Natural killer cell treated with Interleukin-12 subunit alpha and Interleukin-12 subunit beta and Interleukin-15 and Interleukin-18, amount 100 ng/mL, for 72 hours (primary cell): ENCODE measurements at regions not wholly inside any gene's neighbourhood (a gene's known extent, or its start where the extent isn't known, plus 50 kb on each side); places are given as distances from the start of the nearest gene placed in this dataset.
"Not testable (repeated sequence)": the region's sequence is repeated elsewhere in the genome, so short reads cannot be mapped to it uniquely, and the experiment has no call there.

Experiments used
- ATAC-seq, 2 donors: fragments of 150-1000 bp; cut with Tn5 transposase in 1 of 2; sonication (Bioruptor Pico), chemical (Tn5 transposase) in 1 of 2; 2 replicates each; pipeline ENCODE4 v1.10.0; 2021
- DNase-seq: peaks from one replicate; pipeline ENCODE4 v3.0.0; 2022; ENCODE audit warnings: low spot score
- H3K27ac Mint-ChIP-seq, 2 donors: 1 replicate in 1 of 2; 2 replicates in 1 of 2; pipeline ENCODE4 v1.8.0; 2022; ENCODE audit warnings: mixed read lengths in 2 of 2, mild to moderate bottlenecking in 1 of 2, moderate library complexity in 1 of 2
- H3K27me3 Mint-ChIP-seq, 2 donors: 1 replicate in 1 of 2; 2 replicates in 1 of 2; pipeline ENCODE4 v1.8.0; 2022; ENCODE audit warnings: mixed read lengths in 2 of 2
- H3K36me3 Mint-ChIP-seq: one replicate; pipeline ENCODE4 v1.8.0; 2022; ENCODE audit warnings: mixed read lengths
- H3K4me1 Mint-ChIP-seq, 2 donors: 1 replicate in 1 of 2; 2 replicates in 1 of 2; pipeline ENCODE4 v1.8.0; 2022; ENCODE audit warnings: low read depth in 2 of 2, mixed read lengths in 2 of 2, mild to moderate bottlenecking in 1 of 2
- H3K4me3 Mint-ChIP-seq: one replicate; pipeline ENCODE4 v1.8.0; 2022; ENCODE audit warnings: mixed read lengths
- H3K9me3 Mint-ChIP-seq: 2 replicates; pipeline ENCODE4 v1.8.0; 2022; ENCODE audit warnings: mixed read lengths

DNA sequence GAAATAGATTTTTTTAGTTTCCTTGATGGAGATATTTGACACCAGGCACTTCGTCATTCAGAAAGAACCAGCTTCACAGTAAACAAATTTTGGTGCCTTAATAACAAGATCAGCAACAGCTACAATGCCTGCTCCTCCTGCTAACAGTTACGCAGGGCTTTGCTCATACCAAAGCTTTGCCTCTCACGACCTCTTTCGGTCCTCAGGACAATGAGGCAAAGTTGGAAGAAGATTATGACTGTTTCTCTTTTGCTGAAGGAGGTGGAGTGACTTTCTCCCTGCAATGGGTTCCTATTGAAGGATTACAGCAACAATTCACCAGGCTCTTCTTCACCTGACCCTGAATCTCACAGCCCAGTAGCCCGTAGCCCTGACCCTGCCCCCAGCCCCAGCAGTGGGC, 440.1 kb downstream of the PREX1 start:
- ATAC-seq: no peak

GRCh38 chr20:48385527-48385926, 442.3 kb downstream of the PREX1 start:
- Mint-ChIP-seq H3K27me3 (peaks cover 16 to 52% of the 10 kb centered on the region in 2 donors), H3K4me1 (peaks cover 0 to 6% of the 10 kb centered on the region in 2 donors), H3K27ac (no peak overlapping the region), H3K36me3 (no peaks in the 10 kb centered on the region), H3K9me3 (no peaks in the 10 kb centered on the region), H3K4me3 (no peak overlapping the region)
- ATAC-seq (no peak), DNase-seq (no peak)

More for the DNA sequence above, 440.1 kb downstream of the PREX1 start:
- Mint-ChIP-seq H3K4me1 (peaks cover 0 to 6% of the 10 kb centered on the region in 2 donors), H3K27ac (no peak overlapping the region), H3K4me3 (no peak overlapping the region), H3K9me3 (peaks cover 6% of the 10 kb centered on the region), H3K27me3 (peaks cover 14 to 48% of the 10 kb centered on the region in 2 donors), H3K36me3 (peaks cover 8% of the 10 kb centered on the region)
- no peak for DNase-seq

- ATAC-seq (no peak), DNase-seq (no peak)
- Mint-ChIP-seq H3K27ac (no peak overlapping the region), H3K4me1 (peaks cover 0 to 6% of the 10 kb centered on the region in 2 donors), H3K27me3 (peaks cover 16 to 47% of the 10 kb centered on the region in 2 donors), H3K9me3 (no peaks in the 10 kb centered on the region), H3K4me3 (no peak overlapping the region), H3K36me3 (no peaks in the 10 kb centered on the region)
Measured at GRCh38 chr20:48385114-48385513, 442.7 kb downstream of the PREX1 start.

DNA sequence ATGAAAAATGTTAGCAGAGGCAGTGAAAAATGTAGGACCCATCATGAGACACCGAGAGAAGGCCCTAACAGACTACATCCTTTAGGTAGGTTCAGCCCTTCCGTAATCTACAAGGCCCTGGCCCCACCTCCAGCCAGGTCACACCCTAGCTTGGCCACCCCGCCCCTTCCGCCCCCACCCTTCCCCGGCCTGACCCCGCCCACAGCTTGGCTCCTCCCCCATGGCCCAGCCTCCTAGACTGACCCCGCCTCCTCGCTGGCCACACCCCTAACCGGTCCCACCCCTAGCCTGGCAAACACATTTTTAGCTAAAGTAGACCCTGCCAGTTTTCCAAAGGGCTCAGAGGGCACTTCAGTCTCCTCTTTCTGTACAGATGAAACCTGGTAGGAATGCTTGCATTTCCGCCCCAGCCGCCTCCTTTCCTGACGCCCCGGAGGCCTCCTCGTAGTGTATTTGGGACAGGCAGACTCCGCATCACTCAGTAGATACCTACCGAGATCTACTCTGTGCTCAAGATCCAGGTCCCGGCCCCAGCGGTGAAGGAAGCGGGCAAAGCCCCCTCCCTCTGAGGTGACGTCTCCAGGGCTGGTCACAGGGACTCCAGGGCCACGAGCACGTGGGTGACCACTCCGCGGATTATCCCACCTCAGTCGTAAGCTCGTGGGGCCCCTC, 443.5 kb downstream of the PREX1 start:
- peak; percentile 26 to 37 for ATAC-seq
- DNase-seq: no peak
- H3K27ac Mint-ChIP-seq: no peak overlapping the region
- peaks cover 0 to 6% of the 10 kb centered on the region in 2 donors for H3K4me1 Mint-ChIP-seq
- peaks cover 16 to 39% of the 10 kb centered on the region in 2 donors for H3K27me3 Mint-ChIP-seq
- no peaks in the 10 kb centered on the region for H3K9me3 Mint-ChIP-seq
- no peak overlapping the region for H3K4me3 Mint-ChIP-seq
- H3K36me3 Mint-ChIP-seq: no peaks in the 10 kb centered on the region

- peaks cover 17 to 29% of the 10 kb centered on the region in 2 donors for H3K27me3 Mint-ChIP-seq
- H3K27ac Mint-ChIP-seq: no peak overlapping the region
- ATAC-seq (no peak), DNase-seq (no peak)
- peaks cover 0 to 6% of the 10 kb centered on the region in 2 donors for H3K4me1 Mint-ChIP-seq
- H3K36me3 Mint-ChIP-seq: no peaks in the 10 kb centered on the region
- no peaks in the 10 kb centered on the region for H3K9me3 Mint-ChIP-seq
- H3K4me3 Mint-ChIP-seq: no peak overlapping the region
Measured at GRCh38 chr20:48383252-48383651, 444.5 kb downstream of the PREX1 start.

- Mint-ChIP-seq H3K9me3 (no peaks in the 10 kb centered on the region), H3K27me3 (peaks cover 21 to 26% of the 10 kb centered on the region in 2 donors), H3K36me3 (no peaks in the 10 kb centered on the region), H3K27ac (no peak overlapping the region), H3K4me1 (peaks cover 0 to 6% of the 10 kb centered on the region in 2 donors), H3K4me3 (no peak overlapping the region)
- ATAC-seq (no peak), DNase-seq (no peak)
Measured at GRCh38 chr20:48382304-48382703, 445.5 kb downstream of the PREX1 start.

DNA sequence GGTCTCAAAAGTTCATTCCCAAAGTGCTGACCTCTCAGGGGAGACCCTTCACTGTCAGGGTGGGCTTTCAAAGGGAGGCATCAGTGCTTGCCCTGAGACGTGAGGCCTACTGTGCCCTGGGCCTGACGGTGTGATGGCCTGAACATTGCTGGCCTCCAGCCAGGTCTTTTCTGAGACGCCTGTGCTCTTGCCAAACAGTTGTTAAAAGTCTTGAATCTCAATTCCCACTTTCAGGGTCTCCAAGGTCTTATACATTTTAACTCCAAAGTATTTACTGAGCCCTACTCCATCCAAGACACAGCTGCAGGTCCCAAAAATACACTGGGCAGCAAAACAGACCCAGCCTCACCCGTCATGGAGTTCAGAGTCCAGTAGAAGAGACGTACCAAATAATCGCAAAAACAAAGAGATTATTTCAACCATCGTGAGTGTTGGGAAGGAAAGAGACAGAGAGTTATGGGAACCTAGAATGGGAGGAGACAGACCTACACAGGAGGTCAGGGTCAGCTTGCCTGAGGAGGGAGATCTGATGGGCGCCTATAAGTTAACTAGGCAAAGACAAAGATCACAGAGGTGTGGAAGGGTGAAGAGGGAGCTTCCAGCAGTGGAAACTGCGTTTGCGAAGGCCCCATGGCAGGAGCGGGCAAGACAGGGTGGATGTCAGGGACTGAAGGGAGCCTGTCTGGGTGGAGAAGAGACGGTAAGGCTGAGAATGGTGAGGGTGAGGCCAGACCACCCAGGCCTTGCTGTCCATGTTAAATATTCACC, 446.3 kb downstream of the PREX1 start:
- ATAC-seq (peak in 1 of 2 donors; percentile 40), DNase-seq (no peak)
- Mint-ChIP-seq H3K4me3 (no peak overlapping the region), H3K9me3 (no peaks in the 10 kb centered on the region), H3K4me1 (peaks cover 0 to 6% of the 10 kb centered on the region in 2 donors), H3K27ac (no peak overlapping the region), H3K36me3 (no peaks in the 10 kb centered on the region), H3K27me3 (peaks cover 21 to 25% of the 10 kb centered on the region in 2 donors)

GRCh38 chr20:48380661-48381060, 447.1 kb downstream of the PREX1 start:
- DNase-seq: no peak
- Mint-ChIP-seq H3K9me3 (no peaks in the 10 kb centered on the region), H3K27me3 (peaks cover 23 to 25% of the 10 kb centered on the region in 2 donors), H3K36me3 (no peaks in the 10 kb centered on the region), H3K4me3 (no peak overlapping the region), H3K4me1 (peaks cover 0 to 2% of the 10 kb centered on the region in 2 donors), H3K27ac (no peak overlapping the region)
- ATAC-seq: no peak

DNA sequence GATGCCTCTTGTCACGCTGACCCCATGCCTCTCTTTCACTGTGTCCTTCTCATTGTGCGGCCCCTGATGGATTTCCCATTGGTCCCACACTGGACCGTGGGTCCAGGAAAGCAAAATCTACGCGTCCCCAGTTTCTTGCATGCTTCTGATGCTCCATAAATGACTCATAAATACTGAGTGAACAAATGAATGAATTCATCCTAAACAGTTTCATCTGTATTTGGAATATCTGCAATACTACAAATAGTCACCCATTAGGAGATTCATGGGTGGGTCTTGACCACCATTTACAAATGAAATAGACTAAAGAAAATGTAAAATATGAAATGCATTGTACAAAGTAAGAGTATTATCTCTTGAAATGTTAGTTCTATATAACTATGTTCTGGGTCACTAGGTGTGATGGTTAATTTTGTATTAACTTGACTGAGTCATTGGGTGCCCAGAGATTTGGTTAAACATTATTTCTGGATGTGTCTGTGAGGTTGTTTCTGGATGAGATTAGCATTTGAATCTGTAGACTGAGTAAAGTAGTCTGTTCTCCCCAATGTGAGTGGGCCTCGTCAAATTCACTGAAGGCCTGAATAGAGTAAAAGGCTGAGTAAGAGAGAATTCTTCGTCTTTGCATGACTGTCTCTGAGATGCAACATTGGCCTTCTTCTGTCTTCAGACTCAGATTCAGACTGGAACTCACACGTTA, 448.7 kb downstream of the PREX1 start:
- no peaks in the 10 kb centered on the region for H3K9me3 Mint-ChIP-seq
- no peak for DNase-seq
- H3K27me3 Mint-ChIP-seq: peaks cover 25 to 33% of the 10 kb centered on the region in 2 donors
- H3K36me3 Mint-ChIP-seq: no peaks in the 10 kb centered on the region
- H3K4me3 Mint-ChIP-seq: no peak overlapping the region
- ATAC-seq: no peak
- H3K27ac Mint-ChIP-seq: no peak overlapping the region
- no peaks in the 10 kb centered on the region for H3K4me1 Mint-ChIP-seq

- H3K36me3 Mint-ChIP-seq: no peaks in the 10 kb centered on the region
- H3K9me3 Mint-ChIP-seq: no peaks in the 10 kb centered on the region
- no peak overlapping the region for H3K4me3 Mint-ChIP-seq
- H3K27ac Mint-ChIP-seq: no peak overlapping the region
- H3K27me3 Mint-ChIP-seq: peaks cover 25 to 37% of the 10 kb centered on the region in 2 donors
- DNase-seq: no peak
- no peak for ATAC-seq
- no peaks in the 10 kb centered on the region for H3K4me1 Mint-ChIP-seq
Measured at GRCh38 chr20:48377940-48378339, 449.9 kb downstream of the PREX1 start.

DNA sequence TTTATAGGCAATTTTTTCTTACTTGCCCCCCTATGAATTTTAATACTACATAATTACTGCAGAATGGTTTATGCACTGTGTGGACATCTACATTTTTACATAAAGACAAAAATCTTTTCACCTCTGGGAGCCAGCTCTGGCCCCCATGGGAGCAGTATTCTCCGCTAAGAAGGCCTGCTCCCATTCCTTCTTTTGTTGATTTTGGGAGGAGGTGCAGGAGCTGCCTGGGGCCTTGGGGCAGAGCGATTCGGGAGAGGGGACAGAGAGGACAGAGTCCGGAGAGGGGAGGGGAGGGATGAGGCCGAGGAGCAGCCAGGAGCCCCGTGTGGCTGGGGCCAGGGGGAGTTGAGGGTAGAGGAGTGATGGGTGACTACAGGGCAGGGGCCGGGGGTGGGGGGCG, 452.0 kb downstream of the PREX1 start:
- ATAC-seq: no peak
- DNase-seq: no peak
- Mint-ChIP-seq H3K27ac (no peak overlapping the region), H3K4me1 (no peaks in the 10 kb centered on the region), H3K36me3 (no peaks in the 10 kb centered on the region), H3K27me3 (peaks cover 14 to 28% of the 10 kb centered on the region in 2 donors), H3K9me3 (no peaks in the 10 kb centered on the region), H3K4me3 (no peak overlapping the region)

- Mint-ChIP-seq H3K36me3 (no peaks in the 10 kb centered on the region), H3K9me3 (no peaks in the 10 kb centered on the region), H3K4me3 (no peak overlapping the region), H3K27me3 (peaks cover 21 to 28% of the 10 kb centered on the region in 2 donors), H3K27ac (no peak overlapping the region), H3K4me1 (no peaks in the 10 kb centered on the region)
- DNase-seq (no peak), ATAC-seq (no peak)
Measured at GRCh38 chr20:48374991-48375595, 452.7 kb downstream of the PREX1 start.

- H3K9me3 Mint-ChIP-seq, DNase-seq, H3K4me3 Mint-ChIP-seq, ATAC-seq, H3K36me3 Mint-ChIP-seq, H3K27ac Mint-ChIP-seq, H3K4me1 Mint-ChIP-seq: not testable (repeated sequence)
- H3K27me3 Mint-ChIP-seq: peaks cover 22 to 28% of the 10 kb centered on the region in 2 donors
Measured at GRCh38 chr20:48374031-48374907, 453.5 kb downstream of the PREX1 start.
